Activated CD8-positive, alpha-beta T cell treated with anti-CD3 and anti-CD28 coated beads, Interleukin-2, amount 10 ng/mL, durations not matched to agents 7 days and 5 days (primary cell): ENCODE measurements at regions not wholly inside any gene's neighbourhood (a gene's known extent, or its start where the extent isn't known, plus 50 kb on each side); places are given as distances from the start of the nearest gene placed in this dataset.

Experiments used
- ATAC-seq: fragments of 150-1000 bp; cut with Tn5 transposase; one replicate; pipeline ENCODE4 v1.10.0; 2021; ENCODE audit warnings: moderate library complexity
- CTCF ChIA-PET: fragments of 350-600 bp; sonication (Branson Sonifier 250); formaldehyde crosslinking; loops from one replicate; lab custom pipeline; 2021; ENCODE audit warnings: antibody characterized with exemption; lab: Charles Lee
- POLR2A ChIA-PET: fragments of 350-600 bp; sonication (Branson Sonifier 250); formaldehyde crosslinking; loops from one replicate; lab custom pipeline; 2021; ENCODE audit warnings: antibody characterized with exemption; lab: Charles Lee
- DNase-seq: peaks from one replicate; pipeline ENCODE4 v3.0.0-alpha.2; 2020
- H3K27ac Mint-ChIP-seq: one replicate; pipeline ENCODE4 v1.8.0; 2021; ENCODE audit warnings: mild to moderate bottlenecking, mixed read lengths
- H3K27me3 Mint-ChIP-seq: one replicate; pipeline ENCODE4 v1.8.0; 2021; ENCODE audit warnings: low read depth, mixed read lengths
- H3K36me3 Mint-ChIP-seq: one replicate; pipeline ENCODE4 v1.8.0; 2021; ENCODE audit warnings: low read depth, mixed read lengths
- H3K4me1 Mint-ChIP-seq: one replicate; pipeline ENCODE4 v1.8.0; 2021; ENCODE audit warnings: low read depth, mixed read lengths
- H3K4me3 Mint-ChIP-seq: one replicate; pipeline ENCODE4 v1.8.0; 2021; ENCODE audit warnings: mild to moderate bottlenecking, mixed read lengths
- H3K9me3 Mint-ChIP-seq: one replicate; pipeline ENCODE4 v1.8.0; 2022; ENCODE audit warnings: mixed read lengths; ENCODE audit not compliant: insufficient read depth

- POLR2A ChIA-PET = no interaction called here
- Mint-ChIP-seq H3K4me1 (peaks cover 32% of the 10 kb centered on the region), H3K27me3 (no peaks in the 10 kb centered on the region), H3K27ac (no peak overlapping the region), H3K4me3 (no peak overlapping the region), H3K36me3 (peaks cover 13% of the 10 kb centered on the region), H3K9me3 (no peaks in the 10 kb centered on the region)
- ATAC-seq (no peak), DNase-seq (no peak)
- CTCF ChIA-PET = no interaction called here
Measured at GRCh38 chrX:39848243-39848642, 249.5 kb downstream of the BCOR start.

GRCh38 chrX:39848900-39849299 is 248.9 kb downstream of the BCOR start:
- POLR2A ChIA-PET = no interaction called here
- peaks cover 13% of the 10 kb centered on the region for H3K36me3 Mint-ChIP-seq
- CTCF ChIA-PET = interaction anchor here (0.7 kb wide), 1 partner anchor 35 kb away, joined by 3 read pairs; no protein-coding TSS in a partner anchor
- no peaks in the 10 kb centered on the region for H3K9me3 Mint-ChIP-seq
- H3K4me1 Mint-ChIP-seq = peaks cover 37% of the 10 kb centered on the region
- no peak overlapping the region for H3K27ac Mint-ChIP-seq
- no peak for ATAC-seq
- no peaks in the 10 kb centered on the region for H3K27me3 Mint-ChIP-seq
- DNase-seq = no peak
- no peak overlapping the region for H3K4me3 Mint-ChIP-seq

GRCh38 chrX:39850209-39850608 is 247.5 kb downstream of the BCOR start:
- Mint-ChIP-seq H3K36me3 (peaks cover 13% of the 10 kb centered on the region), H3K9me3 (no peaks in the 10 kb centered on the region), H3K4me3 (no peak overlapping the region), H3K27me3 (no peaks in the 10 kb centered on the region), H3K4me1 (peaks cover 50% of the 10 kb centered on the region), H3K27ac (no peak overlapping the region)
- ATAC-seq (no peak), DNase-seq (no peak)
- CTCF ChIA-PET = interaction anchor here (0.8 to 2.0 kb wide), 4 partner anchors 10 to 118 kb away, joined by 3 to 4 read pairs (median 4); no protein-coding TSS in a partner anchor
- POLR2A ChIA-PET = interaction anchor here (1.0 to 1.4 kb wide), 2 partner anchors 10 to 163 kb away, joined by 3 to 4 read pairs; no protein-coding TSS in a partner anchor

GRCh38 chrX:39850630-39851152 is 247.1 kb downstream of the BCOR start:
- ChIA-PET POLR2A (interaction anchor here (1.0 to 1.4 kb wide), 2 partner anchors 10 to 163 kb away, joined by 3 to 4 read pairs; no protein-coding TSS in a partner anchor), CTCF (interaction anchor here (0.8 to 2.0 kb wide), 5 partner anchors 10 to 119 kb away, joined by 3 to 4 read pairs (median 3); no protein-coding TSS in a partner anchor)
- Mint-ChIP-seq H3K36me3 (peaks cover 13% of the 10 kb centered on the region), H3K4me3 (no peak overlapping the region), H3K27me3 (no peaks in the 10 kb centered on the region), H3K27ac (peak overlapping the region; percentile 61), H3K4me1 (peaks cover 54% of the 10 kb centered on the region), H3K9me3 (no peaks in the 10 kb centered on the region)
- ATAC-seq (no peak), DNase-seq (peak; percentile 66)

- CTCF ChIA-PET = interaction anchor here (1.2 to 2.0 kb wide), 3 partner anchors 17 to 38 kb away, joined by 3 to 4 read pairs (median 3); no protein-coding TSS in a partner anchor
Measured at GRCh38 chrX:39851745-39852455, 245.9 kb downstream of the BCOR start.

GRCh38 chrX:39852491-39852890 is 245.3 kb downstream of the BCOR start:
- H3K36me3 Mint-ChIP-seq = peaks cover 13% of the 10 kb centered on the region
- no peak for DNase-seq
- H3K4me1 Mint-ChIP-seq = peaks cover 68% of the 10 kb centered on the region
- POLR2A ChIA-PET = interaction anchor here (0.7 to 0.9 kb wide), 2 partner anchors 84 to 118 kb away, joined by 4 to 7 read pairs; no protein-coding TSS in a partner anchor
- H3K27me3 Mint-ChIP-seq = no peaks in the 10 kb centered on the region
- no peak overlapping the region for H3K4me3 Mint-ChIP-seq
- no peak overlapping the region for H3K27ac Mint-ChIP-seq
- no peaks in the 10 kb centered on the region for H3K9me3 Mint-ChIP-seq
- CTCF ChIA-PET = interaction anchor here (1.4 kb wide), 1 partner anchor 17 kb away, joined by 3 read pairs; no protein-coding TSS in a partner anchor
- no peak for ATAC-seq

More at GRCh38 chrX:39851745-39852455, 245.9 kb downstream of the BCOR start:
- POLR2A ChIA-PET = interaction anchor here (0.7 to 1.4 kb wide), 2 partner anchors 85 to 162 kb away, joined by 4 to 7 read pairs; no protein-coding TSS in a partner anchor
- H3K36me3 Mint-ChIP-seq = peaks cover 13% of the 10 kb centered on the region
- ATAC-seq (no peak), DNase-seq (no peak)
- no peaks in the 10 kb centered on the region for H3K9me3 Mint-ChIP-seq
- H3K4me3 Mint-ChIP-seq = no peak overlapping the region
- no peaks in the 10 kb centered on the region for H3K27me3 Mint-ChIP-seq
- H3K4me1 Mint-ChIP-seq = peaks cover 65% of the 10 kb centered on the region
- no peak overlapping the region for H3K27ac Mint-ChIP-seq

GRCh38 chrX:39853417-39854030 is 244.2 kb downstream of the BCOR start:
- peak overlapping the region; percentile 62 for H3K4me3 Mint-ChIP-seq
- POLR2A ChIA-PET = interaction anchor here (0.9 to 3.0 kb wide), 4 partner anchors 21 to 119 kb away, joined by 3 to 25 read pairs (median 8); no protein-coding TSS in a partner anchor
- ATAC-seq (no peak), DNase-seq (no peak)
- H3K27ac Mint-ChIP-seq = peak overlapping the region; percentile 98
- peaks cover 78% of the 10 kb centered on the region for H3K4me1 Mint-ChIP-seq
- peaks cover 13% of the 10 kb centered on the region for H3K36me3 Mint-ChIP-seq
- H3K9me3 Mint-ChIP-seq = no peaks in the 10 kb centered on the region
- CTCF ChIA-PET = interaction anchor here (1.4 to 2.7 kb wide), 4 partner anchors 18 to 123 kb away, joined by 3 to 13 read pairs (median 10); no protein-coding TSS in a partner anchor
- no peaks in the 10 kb centered on the region for H3K27me3 Mint-ChIP-seq

DNA sequence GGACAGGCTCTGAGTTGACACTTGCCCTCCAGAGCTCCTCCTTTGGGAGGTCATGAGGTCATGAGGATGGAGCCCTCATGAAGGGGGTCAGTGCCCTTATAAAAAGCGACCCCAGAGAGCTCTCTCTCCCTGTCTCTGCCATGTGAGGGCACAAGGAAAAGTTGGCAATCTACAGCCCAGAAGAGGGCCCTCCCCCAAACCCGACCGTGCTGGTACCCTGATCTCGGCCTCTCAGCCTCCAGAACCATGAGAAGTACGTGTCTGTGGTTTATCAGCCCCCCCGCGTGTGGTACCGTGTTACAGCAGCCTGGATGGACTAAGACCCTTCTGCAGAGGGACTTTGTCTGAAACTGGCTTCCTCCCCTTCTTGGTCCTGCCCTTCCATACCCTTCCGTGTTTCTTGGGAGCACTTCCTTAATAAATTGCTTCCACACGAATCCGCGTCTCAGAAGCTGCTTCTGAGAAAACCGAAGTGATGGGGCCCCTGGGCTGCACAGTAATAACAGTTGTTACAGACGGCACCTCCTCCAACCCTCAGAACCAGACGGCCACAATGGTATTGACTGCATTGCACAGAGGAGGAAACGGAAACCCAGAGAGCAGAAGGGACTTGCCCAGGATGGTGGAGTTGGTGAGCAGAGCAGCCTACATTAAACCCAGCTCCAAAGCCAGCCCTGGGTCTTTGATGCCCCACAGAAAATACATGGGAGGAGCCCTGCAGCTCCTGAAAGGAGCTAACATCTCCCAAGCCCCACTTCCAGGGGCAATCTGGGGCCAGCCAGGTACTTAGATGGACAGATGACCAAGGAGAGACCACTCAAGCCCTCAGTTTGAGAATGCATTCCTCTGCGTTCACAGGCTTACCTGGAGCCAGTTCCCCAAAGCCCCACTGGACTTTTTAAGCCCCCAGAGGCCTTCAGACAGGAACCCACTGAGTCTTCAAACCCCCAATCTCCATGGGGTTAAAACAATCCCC is 242.7 kb downstream of the BCOR start:
- Mint-ChIP-seq H3K4me3 (peak overlapping the region; percentile 76), H3K27me3 (no peaks in the 10 kb centered on the region), H3K36me3 (peaks cover 9% of the 10 kb centered on the region), H3K27ac (peak overlapping the region; percentile 98), H3K4me1 (peaks cover 85% of the 10 kb centered on the region), H3K9me3 (no peaks in the 10 kb centered on the region)
- ATAC-seq (peak; percentile 86), DNase-seq (peak; percentile 87)
- ChIA-PET POLR2A (interaction anchor here (0.7 to 3.0 kb wide), 23 partner anchors 8 to 321 kb away, joined by 3 to 30 read pairs (median 4); partner anchors contain the start of gene BCOR), CTCF (interaction anchor here (1.3 to 2.7 kb wide), 6 partner anchors 15 to 125 kb away, joined by 3 to 13 read pairs (median 6); no protein-coding TSS in a partner anchor)

GRCh38 chrX:39855748-39856129 is 242.0 kb downstream of the BCOR start:
- peak overlapping the region; percentile 76 for H3K4me3 Mint-ChIP-seq
- CTCF ChIA-PET = interaction anchor here (1.3 to 2.7 kb wide), 5 partner anchors 15 to 125 kb away, joined by 3 to 13 read pairs (median 8); no protein-coding TSS in a partner anchor

GRCh38 chrX:39856472-39857121 is 241.2 kb downstream of the BCOR start:
- ChIA-PET CTCF (no interaction called here), POLR2A (no interaction called here)
- peaks cover 4% of the 10 kb centered on the region for H3K36me3 Mint-ChIP-seq
- peak overlapping the region; percentile 98 for H3K27ac Mint-ChIP-seq
- DNase-seq = no peak
- no peaks in the 10 kb centered on the region for H3K27me3 Mint-ChIP-seq
- ATAC-seq = no peak
- H3K4me1 Mint-ChIP-seq = peaks cover 85% of the 10 kb centered on the region
- H3K4me3 Mint-ChIP-seq = peak overlapping the region; percentile 76
- no peaks in the 10 kb centered on the region for H3K9me3 Mint-ChIP-seq

More at GRCh38 chrX:39855748-39856129, 242.0 kb downstream of the BCOR start:
- H3K27me3 Mint-ChIP-seq = no peaks in the 10 kb centered on the region
- DNase-seq (peak; percentile 83), ATAC-seq (peak; percentile 62)
- POLR2A ChIA-PET = interaction anchor here (0.7 to 3.0 kb wide), 14 partner anchors 13 to 321 kb away, joined by 3 to 30 read pairs (median 5); partner anchors contain the start of gene BCOR
- H3K4me1 Mint-ChIP-seq = peaks cover 85% of the 10 kb centered on the region
- peak overlapping the region; percentile 98 for H3K27ac Mint-ChIP-seq
- H3K9me3 Mint-ChIP-seq = no peaks in the 10 kb centered on the region
- H3K36me3 Mint-ChIP-seq = peaks cover 8% of the 10 kb centered on the region
